NOMO-1 treated with DMSO at 0.1 percent for 48 hours (cell line): ENCODE measurements at regions not wholly inside any gene's neighbourhood (a gene's known extent, or its start where the extent isn't known, plus 50 kb on each side); places are given as distances from the start of the nearest gene placed in this dataset.

Experiments
- DNase-seq: peaks from one replicate; lab custom pipeline; 2025; ENCODE audit not compliant: unreplicated experiment; lab: John Stamatoyannopoulos, UW

DNA sequence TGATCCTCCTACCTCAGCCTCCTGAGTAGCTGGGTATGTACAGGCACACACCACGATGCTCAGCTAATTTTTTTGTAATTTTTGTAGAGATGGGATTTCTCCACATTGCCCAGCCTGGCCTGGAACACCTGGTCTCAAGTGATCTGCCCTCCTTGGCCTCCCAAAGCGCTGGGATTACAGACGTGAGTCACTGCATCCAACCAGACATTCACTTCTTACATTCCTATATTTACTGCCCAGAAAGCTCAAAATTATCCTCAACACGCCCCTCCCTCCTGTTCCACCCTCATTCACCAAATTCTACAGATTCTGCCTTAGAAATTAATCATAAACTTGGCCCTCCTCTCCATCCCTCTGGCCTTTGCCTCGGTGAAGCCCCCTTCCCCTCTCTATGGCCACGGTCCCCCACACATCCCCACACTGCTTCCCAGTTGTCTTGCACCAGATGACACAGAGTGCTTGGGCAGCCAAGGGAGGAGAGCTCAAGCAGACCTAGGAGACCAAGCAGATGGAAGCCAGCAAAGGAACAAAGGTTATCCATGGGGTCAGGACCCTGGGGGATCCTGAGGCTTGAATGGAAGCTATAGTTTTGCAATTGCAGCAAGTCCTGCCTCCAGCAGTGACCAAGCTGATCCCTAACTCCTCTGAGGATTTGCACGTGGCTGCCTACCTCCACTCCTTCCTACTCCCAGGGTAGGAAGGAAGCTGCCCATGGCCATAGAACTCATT is 213.2 kb upstream of the FOXN3 start:
- no peak for DNase-seq

DNA sequence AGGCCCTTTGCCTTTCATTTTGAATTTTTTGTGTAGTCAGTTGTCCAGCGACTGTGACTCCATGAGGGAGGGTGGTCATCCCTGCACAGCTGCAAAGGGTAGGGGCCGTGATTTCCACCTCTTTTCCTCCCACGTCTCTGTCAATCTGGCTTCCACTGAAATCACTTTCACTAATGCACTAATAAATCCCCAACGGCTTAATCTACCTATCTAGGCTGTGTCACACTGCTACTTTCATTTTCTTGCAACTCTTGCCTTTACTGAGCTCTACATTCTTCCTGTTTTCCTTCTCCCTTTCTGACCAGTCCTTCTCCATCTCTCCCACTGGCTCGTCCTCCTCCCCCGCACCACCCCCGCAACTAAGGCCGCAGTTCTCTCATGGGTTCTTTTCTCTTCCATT is 212.3 kb upstream of the FOXN3 start:
- no peak for DNase-seq

DNA sequence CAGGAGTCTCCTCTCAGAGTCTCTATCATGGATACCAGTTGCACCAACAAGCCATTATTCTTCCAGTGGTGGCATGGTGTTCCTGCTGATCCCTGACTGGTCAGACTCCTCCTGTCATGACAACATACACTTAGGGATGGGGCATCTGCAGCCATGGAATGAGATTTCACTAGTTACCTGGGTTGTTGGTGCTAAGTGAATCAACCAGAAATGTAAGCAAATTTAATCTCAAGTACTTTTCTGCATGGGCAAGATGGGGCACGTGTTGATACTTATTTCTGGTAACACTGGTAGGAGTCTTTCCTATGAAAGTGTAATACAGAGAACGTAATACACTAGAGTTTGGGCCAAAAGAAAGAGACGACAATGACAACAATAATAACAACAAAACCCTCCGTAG is 211.5 kb upstream of the FOXN3 start:
- DNase-seq = no peak

DNA sequence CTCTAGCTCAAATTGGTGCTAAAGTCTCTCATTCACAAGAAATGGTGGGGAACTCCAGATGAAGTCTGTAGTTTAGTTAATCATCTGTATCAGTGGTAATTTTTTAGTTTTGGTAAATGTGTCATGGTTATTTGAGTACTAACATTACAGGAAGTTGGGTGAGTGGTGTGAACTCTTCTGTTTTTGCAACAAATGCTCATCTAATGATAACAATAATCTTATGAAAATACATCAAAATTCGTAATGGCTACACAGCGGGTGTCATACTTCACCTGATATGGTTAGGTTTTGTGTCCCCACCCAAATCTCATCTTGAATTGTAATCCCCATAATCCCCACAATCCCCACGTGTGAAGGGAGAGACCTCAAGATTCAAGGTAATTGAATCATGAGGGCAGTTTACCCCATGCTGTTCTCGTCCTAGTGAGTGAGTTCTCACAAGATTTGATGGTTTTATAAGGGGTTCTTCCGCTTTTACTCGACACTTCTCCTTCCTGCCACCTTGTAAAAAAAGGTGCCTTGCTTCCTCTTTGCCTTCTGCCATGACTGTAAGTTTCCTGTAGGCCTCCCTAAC is 209.3 kb upstream of the FOXN3 start:
- peak; percentile 56 for DNase-seq

DNA sequence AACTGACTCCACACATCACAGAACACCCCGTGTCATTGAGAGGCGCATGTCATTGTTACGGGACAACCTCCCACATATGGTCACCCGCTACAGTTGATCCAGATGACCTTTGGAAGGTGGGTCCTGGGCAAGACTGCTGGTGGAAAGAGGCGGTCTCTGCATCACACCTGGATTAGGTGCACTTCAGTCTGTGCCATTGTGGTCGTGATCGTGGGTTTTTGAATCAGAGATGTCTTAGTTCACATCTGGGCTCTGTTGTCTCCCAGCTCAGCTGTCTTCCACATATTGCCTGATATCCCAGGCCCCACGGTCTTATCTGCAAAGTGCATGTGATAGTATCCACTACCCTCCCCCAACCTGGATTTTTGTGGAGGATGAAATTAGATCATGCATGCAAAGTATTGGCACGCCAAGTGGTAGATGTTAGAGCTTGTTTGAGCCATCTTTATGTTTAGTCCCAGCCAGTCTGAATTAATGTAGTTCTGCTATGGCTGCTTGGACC is 208.7 kb upstream of the FOXN3 start:
- no peak for DNase-seq

DNA sequence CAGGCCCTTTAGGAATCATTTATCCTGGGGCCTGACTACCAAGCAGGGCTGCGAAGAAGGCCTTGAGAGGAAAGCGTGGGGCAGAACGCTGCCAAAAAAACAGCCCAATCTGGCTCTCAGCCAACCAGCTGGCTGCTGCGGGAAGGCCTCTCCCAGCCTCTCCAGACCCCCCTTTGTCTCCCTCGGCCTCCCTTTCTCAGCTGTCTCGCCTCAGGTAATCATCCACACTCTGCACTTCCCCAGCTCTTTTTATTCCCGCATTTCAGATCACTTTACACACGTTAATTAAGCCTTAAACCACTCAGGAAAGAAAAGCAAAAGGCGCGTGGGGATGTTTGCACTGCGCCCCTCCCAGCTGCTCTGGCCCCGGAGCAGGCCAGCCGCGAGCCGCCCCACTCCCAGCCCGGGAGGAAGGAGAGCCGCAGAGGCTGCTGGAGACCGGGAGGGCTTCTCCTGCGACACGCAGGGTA is 208.2 kb upstream of the FOXN3 start:
- DNase-seq = no peak

DNA sequence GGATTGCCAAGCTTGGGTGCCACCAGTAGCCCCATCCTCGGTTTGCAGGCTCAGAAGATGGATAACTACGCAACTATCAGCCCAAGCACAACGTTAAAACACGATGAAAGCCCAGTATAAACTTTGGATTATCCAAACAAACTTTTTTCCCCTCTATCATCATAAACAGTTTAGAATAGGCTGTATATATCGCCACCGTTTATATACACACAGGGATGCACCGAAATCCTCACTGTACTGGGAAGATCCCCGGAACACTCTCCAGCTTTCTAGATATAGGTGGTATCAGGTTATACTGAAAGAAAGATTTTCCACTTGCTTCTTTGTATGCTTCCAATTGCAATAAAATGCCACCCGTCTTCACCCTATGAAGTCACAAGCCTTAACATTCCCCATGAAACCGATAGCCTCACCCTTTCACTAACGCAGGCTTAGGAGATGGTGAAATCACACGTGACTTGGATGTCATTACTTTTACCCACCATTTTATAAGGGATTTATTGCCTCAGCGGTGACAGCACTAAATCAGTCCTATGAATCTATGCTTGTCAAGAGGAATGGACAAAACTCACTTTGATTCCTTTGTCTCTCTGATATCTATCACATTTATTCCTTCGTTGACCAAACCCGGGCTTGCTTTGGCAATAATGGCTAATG is 207.6 kb upstream of the FOXN3 start:
- DNase-seq = no peak

DNA sequence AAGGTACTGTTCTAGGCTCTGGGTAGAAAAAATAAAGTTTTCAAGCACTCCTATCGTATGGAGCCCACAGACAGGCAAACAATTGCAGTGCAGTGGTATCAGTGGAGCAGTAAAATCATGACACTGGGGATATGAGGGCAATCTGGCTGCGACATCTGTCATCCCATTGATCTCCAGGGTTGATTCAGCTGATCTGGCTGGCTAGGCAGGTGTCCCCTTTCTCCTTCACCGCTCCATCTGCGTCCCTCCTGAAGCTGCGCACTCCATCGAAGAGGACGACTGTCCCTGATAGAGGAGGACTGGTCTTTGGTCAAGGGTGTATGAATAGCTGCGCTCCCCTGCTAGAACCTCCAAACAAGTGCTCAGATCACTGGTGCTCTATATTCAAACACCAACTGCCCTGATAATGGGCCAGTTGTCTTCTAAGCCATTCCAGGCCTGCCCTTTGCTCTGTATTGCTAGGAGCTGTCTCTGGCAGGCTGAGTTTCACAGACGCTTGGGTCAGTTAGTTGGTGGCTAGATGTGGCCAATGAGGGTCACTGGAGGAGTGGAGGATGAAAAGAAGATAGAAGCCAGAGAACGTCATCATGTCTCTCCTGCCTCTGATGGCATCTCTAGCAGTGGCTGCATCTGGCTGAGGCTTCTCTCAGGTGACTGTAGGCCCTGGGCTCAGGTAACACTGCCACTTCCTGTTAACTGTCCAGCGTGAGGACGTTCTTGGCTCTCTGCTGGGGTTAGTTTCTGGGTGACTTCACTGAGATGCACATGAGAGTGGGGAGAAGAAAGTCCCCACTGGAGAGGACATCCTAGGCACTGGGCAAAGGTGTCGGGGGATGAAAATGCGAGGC is 205.0 kb upstream of the FOXN3 start:
- no peak for DNase-seq

DNA sequence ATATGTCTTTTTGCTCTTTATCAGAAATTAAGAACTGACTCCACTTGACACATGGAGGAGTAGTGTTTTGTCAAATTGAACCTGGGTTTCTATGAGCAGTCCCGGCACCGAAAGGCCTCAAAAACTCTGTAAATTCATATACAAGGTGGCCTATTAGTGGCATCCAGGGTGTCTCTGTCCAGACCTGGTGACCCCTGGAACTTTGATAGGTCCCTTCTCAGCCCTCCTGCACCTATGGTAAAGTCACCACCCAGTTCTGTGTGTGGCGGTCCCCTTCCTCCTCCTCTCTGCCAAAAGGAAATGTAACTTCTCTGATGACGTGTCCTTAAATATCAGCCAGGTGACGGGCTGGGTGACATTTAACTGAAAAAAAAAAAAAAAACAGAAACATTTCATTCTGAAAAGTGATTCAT is 204.0 kb upstream of the FOXN3 start:
- no peak for DNase-seq

DNA sequence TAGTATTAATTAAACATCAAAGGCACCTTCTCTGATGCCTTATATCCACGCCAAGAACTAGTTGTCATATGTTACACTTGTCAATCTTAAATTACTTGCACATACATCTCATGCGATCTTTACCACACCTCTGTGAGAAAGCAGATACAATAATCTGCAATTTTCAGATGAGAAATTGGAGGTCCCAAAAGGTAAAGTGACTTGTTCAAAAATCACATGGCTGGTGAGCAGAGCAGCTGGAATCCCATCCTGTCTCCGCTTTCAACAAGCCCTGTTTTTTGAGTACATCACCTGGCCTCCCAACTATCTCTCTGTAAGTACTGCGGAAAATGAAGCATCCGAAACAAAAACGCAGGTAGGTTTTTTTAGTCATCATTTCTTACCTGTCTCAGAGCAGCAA is 203.4 kb upstream of the FOXN3 start:
- DNase-seq = no peak

DNA sequence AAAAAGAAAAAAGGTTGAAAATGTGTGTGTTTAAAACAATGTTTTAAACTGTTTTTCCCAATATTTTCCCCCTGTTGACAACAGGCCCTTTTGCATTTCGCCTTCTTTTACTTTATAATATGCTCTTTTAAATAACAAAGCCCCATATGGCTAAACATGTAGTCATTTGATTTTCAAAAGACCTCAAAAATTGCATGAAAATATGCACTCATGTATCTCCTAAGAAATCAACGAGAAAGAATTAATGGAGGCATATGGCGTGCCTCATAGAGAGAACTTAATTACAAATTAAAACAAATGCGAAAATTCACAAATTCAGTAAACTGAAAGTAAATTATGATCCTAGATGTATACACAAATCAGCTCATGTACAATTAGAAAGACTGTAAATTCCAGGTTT is 202.6 kb upstream of the FOXN3 start:
- DNase-seq = no peak

DNA sequence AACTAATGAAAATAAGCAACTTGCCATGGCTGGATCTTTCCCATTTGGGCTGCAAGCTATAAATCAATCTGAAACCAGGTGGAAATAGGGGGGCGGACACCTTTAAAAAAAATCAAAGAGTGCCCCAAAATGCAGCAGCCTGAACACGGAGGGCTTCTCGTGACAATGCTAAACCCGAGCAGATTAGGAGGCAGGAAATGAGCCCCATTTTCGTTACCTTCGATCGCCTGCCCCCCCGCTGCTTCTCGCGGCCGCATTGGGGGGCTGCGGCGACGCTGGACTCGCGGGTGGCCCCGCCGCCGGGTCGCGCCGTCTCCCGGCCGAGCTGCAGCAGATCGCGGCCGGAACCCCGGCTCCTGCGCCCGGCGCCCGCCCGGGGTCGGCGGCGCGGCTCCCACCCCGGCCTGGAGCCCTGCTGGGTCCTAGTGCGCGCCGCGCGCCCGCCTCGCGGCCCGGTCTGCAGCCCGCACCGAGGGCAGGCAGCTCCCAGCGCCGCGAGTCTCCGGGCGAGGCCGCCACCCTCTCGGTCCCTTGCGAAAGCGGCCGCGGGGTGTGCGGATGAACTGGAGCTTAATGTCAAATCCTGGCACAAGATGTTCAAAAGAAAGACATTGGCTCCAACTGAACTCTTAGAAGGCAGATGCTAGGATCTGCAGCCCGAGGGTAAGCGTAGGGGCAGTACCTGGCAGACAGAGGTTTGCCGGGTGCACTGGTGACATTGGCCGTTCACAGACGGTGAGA is 201.9 kb upstream of the FOXN3 start:
- peak; percentile 71 for DNase-seq

DNA sequence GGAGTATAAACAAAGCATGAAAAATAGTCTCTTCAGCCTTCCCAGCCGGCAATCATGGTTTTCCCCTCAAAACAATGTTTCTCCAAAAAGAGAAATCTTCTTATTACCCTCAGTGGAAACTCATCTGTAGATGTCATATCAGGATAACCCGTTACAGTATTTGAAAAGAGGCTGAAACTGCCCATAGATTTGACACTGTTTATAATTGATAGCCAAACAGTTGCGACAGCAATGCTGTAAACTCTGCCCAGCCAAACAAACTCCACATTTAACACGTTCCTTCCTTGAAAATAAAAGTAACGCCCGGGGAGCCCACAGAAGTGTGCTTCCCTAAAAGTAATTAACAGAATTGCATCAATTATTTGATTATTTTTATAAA is 201.3 kb upstream of the FOXN3 start:
- DNase-seq = peak; percentile 64

DNA sequence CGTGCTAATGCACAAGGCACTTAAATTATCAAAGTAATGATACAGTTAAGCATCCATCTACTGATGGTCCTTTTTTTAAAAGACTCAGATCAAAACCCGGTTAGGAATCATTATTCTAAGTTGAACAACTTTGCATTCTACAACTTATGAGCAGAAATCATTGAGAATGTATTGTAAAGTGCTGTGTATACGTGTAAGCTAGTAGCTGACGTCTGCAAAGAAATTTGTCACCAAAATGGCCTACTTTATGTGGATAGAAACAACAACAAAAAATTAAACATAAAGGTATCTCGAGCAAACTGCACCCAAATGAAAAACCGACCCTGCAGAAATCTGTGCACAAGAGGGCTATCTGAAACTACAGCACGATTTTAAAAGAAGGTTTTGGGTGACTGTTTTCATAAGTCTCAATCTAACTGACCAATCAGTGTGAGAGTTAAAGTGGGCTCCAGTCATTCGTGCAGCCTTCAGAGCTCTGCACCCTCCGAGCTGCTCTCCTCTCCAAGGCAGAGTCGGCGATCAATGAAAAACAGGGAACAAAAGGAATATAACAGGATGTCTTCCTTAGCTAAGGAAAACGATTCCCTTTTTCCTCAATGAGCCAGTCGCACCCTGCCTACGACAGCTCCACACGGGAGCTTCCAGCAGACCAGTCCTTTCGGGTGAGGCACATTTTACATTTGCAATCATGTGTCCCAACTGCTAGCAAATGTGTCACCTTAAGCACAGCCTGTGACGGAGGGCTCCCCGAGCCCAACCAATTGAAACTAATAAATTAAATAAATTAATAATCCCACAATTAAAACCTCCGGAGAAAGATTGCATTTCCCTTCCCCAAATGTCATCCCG is 200.7 kb upstream of the FOXN3 start:
- DNase-seq = peak; percentile 49

DNA sequence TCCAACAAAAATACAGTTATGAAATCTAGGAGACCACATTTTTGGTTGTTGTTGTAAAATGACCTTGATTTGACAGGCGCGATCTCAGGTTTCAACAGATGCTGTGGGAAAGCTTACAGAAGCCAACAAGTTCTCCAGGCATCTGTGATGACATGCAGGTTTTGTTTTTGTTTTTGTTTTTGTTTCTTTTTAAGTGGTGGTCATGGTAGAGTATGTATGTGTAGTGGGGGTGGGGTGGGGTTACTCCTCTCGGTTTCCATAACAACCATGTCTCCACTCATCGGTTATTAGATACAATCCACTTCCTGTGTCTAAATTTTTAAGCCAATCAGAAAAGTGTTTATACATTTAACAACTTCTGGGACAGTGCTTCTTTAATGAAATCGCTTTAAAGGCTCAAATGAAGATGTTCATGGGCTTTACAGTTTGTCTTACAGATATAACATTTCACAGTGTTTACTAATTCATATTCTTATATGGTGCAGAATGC is 199.9 kb upstream of the FOXN3 start:
- DNase-seq = no peak

DNA sequence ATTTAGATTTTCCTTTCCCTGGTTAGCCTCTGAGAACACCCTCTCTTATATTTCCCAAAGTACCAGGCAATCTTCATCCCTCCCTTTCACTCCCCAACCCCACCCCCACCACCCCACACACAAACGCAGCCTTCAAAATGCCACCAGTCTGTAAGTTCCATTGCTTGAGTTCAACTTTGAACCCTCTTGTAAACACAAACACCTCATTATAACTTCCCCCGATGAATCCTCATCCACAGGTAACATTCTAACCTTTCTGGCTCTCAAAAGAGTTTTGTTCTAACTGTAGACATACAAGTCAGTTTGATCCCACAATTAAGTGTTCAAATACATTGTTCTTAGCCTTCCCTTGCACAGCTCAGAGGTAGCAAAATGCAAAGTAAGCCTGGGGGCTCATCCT is 199.4 kb upstream of the FOXN3 start:
- no peak for DNase-seq

DNA sequence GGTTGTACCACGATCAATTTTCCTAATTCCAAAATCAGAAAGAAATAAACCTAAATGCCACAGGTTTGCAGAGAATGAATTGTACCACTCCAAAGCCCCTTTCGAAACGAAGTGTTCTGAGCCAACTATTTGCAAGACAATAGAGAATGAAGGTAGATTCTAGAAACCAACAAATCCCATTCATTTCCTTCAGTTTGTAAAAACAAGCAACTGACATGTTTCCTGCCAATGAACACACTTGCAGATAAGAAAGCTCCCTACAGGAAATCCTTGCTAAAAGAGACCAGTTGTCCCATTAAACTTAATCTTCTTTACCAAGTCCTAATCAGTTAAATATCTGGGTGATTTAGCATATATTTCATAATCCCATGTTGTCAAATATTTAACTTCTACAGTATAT is 198.4 kb upstream of the FOXN3 start:
- DNase-seq = no peak

DNA sequence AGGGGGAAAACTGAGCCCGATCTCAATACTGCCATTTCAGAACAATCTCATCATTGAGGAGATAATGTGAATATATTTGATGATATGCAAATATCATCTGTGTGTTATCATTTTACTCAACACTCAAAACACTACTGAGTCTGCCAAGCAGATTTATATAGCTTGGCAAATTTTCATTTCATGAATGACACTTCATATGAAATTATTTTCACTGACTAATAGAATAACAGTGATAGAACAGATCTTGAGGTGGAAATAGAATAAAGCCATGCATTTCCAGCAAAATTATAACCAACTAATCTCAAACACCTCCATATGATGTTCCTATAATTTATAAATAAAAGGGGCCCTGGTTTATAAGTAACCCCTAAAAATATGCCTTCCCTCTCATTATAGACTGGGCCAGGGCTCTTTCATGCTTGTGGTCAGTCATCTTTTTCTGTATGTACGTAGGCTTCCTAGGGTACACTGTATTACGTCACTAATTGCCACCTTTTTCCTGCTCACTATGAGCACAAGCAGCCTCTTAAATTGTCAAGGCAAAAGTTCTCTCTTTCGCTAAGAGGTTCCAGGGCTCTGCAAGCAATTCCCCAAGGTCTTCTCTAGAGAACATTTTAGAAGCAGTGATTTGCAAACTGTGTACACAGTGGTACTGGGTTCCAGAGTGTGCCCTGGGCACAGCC is 197.1 kb upstream of the FOXN3 start:
- DNase-seq = no peak
